ENCODE measurements at regions not wholly inside any gene's neighbourhood (a gene's known extent, or its start where the extent isn't known, plus 50 kb on each side); places are given as distances from the start of the nearest gene placed in this dataset.

- TF ChIP-seq EP300 (IDR thresholded peaks at IDR 0.05): no peak
- TF ChIP-seq CTCF (IDR thresholded peaks at IDR 0.05): no peak
- no peak for TF ChIP-seq POLR2AphosphoS5 (IDR thresholded peaks at IDR 0.05)
These were observed 381.3 kb downstream of the SOX11 start for GRCh38 chr2:6073191-6074088.
